ENCODE measurements at regions not wholly inside any gene's neighbourhood (a gene's known extent, or its start where the extent isn't known, plus 50 kb on each side); places are given as distances from the start of the nearest gene placed in this dataset.

DNA sequence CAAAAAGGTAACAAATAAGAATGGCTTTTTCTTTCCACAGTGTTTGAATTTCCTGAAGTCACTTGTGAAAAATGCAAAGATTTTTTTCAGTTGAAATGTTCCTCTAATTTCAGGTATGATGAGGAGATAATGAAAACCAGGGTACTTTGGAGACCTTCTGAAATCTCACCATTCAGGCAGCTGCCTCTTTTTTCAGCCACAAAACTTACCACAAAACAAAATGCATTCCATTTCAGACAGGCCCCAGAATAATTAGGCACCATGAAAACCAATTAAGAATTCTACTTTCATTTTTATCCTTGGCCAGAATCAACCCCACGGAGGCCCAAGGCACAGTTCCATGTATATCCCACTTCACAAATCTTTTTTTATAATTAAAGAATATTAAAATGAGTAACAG, 880.3 kb upstream of the ACVR2A start:
- TF ChIP-seq EZH2 (IDR thresholded peaks at IDR 0.05; ENCODE audit: borderline replicate concordance, insufficient read depth, low read depth, low read length, poor library complexity, severe bottlenecking) (no peak), CTCF (IDR thresholded peaks at IDR 0.05) (no peak)
